ENCODE measurements at regions not wholly inside any gene's neighbourhood (a gene's known extent, or its start where the extent isn't known, plus 50 kb on each side); places are given as distances from the start of the nearest gene placed in this dataset.

DNA sequence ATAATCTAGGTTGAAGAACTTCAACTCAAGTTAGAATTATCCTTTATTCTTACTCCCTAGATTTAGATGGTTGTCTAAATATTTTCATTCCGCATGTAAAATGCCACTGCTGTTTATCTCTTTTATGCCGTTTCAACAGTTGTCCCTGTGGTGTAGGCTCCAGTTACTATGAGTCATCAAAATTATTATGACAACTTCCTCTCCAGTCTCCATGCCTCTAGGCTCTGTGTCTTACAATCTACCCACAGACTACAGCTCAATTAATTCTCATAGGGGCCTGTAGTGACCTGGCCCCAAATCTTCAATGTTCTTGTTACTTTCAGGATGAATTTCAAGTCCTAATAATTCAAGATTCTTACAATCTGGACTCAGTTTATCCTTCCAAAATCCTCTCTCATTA is 105.8 kb upstream of the UNC13C start:
- Histone ChIP-seq H3K79me2 (ENCODE audit: insufficient read depth, low read length) (no peaks in the 10 kb centered on the region), H3K4me1 (ENCODE audit: insufficient read depth, low read length, severe bottlenecking) (no peaks in the 10 kb centered on the region), H3K9me2 (ENCODE audit: low read depth, low read length) (no peaks in the 10 kb centered on the region), H3K9ac (ENCODE audit: low read length) (no peak overlapping the region), H3K36me3 (ENCODE audit: insufficient read depth, low read length) (no peaks in the 10 kb centered on the region), H3K9me3 (ENCODE audit: low read length) (no peaks in the 10 kb centered on the region), H3K27ac (ENCODE audit: low read depth, low read length, poor library complexity, severe bottlenecking) (no peak overlapping the region), H3K4me2 (ENCODE audit: low read length) (no peak overlapping the region), H3K4me3 (ENCODE audit: low read depth, low read length, poor library complexity, severe bottlenecking) (no peak overlapping the region), H4K20me1 (ENCODE audit: insufficient read depth, low read length) (no peaks in the 10 kb centered on the region), H3K27me3 (ENCODE audit: insufficient read depth, low read length) (no peaks in the 10 kb centered on the region), H2AFZ (ENCODE audit: low read length) (no peak overlapping the region), H3F3A (ENCODE audit: insufficient read depth, low read length) (no peaks in the 10 kb centered on the region)
- TF ChIP-seq, protein P1, sequence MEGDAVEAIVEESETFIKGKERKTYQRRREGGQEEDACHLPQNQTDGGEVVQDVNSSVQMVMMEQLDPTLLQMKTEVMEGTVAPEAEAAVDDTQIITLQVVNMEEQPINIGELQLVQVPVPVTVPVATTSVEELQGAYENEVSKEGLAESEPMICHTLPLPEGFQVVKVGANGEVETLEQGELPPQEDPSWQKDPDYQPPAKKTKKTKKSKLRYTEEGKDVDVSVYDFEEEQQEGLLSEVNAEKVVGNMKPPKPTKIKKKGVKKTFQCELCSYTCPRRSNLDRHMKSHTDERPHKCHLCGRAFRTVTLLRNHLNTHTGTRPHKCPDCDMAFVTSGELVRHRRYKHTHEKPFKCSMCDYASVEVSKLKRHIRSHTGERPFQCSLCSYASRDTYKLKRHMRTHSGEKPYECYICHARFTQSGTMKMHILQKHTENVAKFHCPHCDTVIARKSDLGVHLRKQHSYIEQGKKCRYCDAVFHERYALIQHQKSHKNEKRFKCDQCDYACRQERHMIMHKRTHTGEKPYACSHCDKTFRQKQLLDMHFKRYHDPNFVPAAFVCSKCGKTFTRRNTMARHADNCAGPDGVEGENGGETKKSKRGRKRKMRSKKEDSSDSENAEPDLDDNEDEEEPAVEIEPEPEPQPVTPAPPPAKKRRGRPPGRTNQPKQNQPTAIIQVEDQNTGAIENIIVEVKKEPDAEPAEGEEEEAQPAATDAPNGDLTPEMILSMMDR (IDR thresholded peaks at IDR 0.05; ENCODE audit: low read length) = no peak
- no peak for TF ChIP-seq EZH2 (IDR thresholded peaks at IDR 0.05; ENCODE audit: borderline replicate concordance, low read length)

DNA sequence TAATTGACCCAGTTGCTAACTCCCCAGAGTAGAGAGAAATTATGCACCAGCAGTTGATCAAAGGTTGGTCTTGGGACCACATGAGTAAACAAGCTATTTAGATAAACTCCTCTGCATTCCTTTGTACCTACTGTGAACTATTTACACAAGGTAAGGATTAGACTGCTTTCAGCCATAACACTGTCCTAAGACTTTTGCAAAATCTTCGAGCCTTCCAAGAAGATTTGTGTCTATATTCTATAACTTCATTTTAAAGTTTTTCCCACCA is 108.5 kb upstream of the UNC13C start:
- no peaks in the 10 kb centered on the region for H3K79me2 ChIP-seq (ENCODE audit: insufficient read depth, low read length)
- H3K27me3 ChIP-seq (ENCODE audit: insufficient read depth, low read length) = no peaks in the 10 kb centered on the region
- no peak for TF ChIP-seq EZH2 (IDR thresholded peaks at IDR 0.05; ENCODE audit: borderline replicate concordance, low read length)
- TF ChIP-seq, protein P1 (IDR thresholded peaks at IDR 0.05; ENCODE audit: low read length) = no peak
- H3K9ac ChIP-seq (ENCODE audit: low read length) = no peak overlapping the region
- no peaks in the 10 kb centered on the region for H3K36me3 ChIP-seq (ENCODE audit: insufficient read depth, low read length)
- H3K9me2 ChIP-seq (ENCODE audit: low read depth, low read length) = no peaks in the 10 kb centered on the region
- H2AFZ ChIP-seq (ENCODE audit: low read length) = no peak overlapping the region
- H3K9me3 ChIP-seq (ENCODE audit: low read length) = no peaks in the 10 kb centered on the region
- no peak overlapping the region for H3K27ac ChIP-seq (ENCODE audit: low read depth, low read length, poor library complexity, severe bottlenecking)
- H3K4me2 ChIP-seq (ENCODE audit: low read length) = no peak overlapping the region
- H4K20me1 ChIP-seq (ENCODE audit: insufficient read depth, low read length) = no peaks in the 10 kb centered on the region
- H3K4me3 ChIP-seq (ENCODE audit: low read depth, low read length, poor library complexity, severe bottlenecking) = no peak overlapping the region
- H3K4me1 ChIP-seq (ENCODE audit: insufficient read depth, low read length, severe bottlenecking) = no peaks in the 10 kb centered on the region
- H3F3A ChIP-seq (ENCODE audit: insufficient read depth, low read length) = no peaks in the 10 kb centered on the region

- H3K9ac ChIP-seq (ENCODE audit: low read length) = no peak overlapping the region
- no peak overlapping the region for H3K27ac ChIP-seq (ENCODE audit: low read depth, low read length, poor library complexity, severe bottlenecking)
- no peaks in the 10 kb centered on the region for H4K20me1 ChIP-seq (ENCODE audit: insufficient read depth, low read length)
- TF ChIP-seq, protein P1 (IDR thresholded peaks at IDR 0.05; ENCODE audit: low read length) = peak; percentile 23; the same call in 1 of the 2 replicates
- no peak for TF ChIP-seq EZH2 (IDR thresholded peaks at IDR 0.05; ENCODE audit: borderline replicate concordance, low read length)
- no peaks in the 10 kb centered on the region for H3K9me3 ChIP-seq (ENCODE audit: low read length)
- no peak overlapping the region for H3K4me2 ChIP-seq (ENCODE audit: low read length)
- no peaks in the 10 kb centered on the region for H3F3A ChIP-seq (ENCODE audit: insufficient read depth, low read length)
- no peaks in the 10 kb centered on the region for H3K27me3 ChIP-seq (ENCODE audit: insufficient read depth, low read length)
- no peaks in the 10 kb centered on the region for H3K4me1 ChIP-seq (ENCODE audit: insufficient read depth, low read length, severe bottlenecking)
- H3K9me2 ChIP-seq (ENCODE audit: low read depth, low read length) = no peaks in the 10 kb centered on the region
- H3K36me3 ChIP-seq (ENCODE audit: insufficient read depth, low read length) = no peaks in the 10 kb centered on the region
- H3K79me2 ChIP-seq (ENCODE audit: insufficient read depth, low read length) = no peaks in the 10 kb centered on the region
- no peak overlapping the region for H2AFZ ChIP-seq (ENCODE audit: low read length)
- no peak overlapping the region for H3K4me3 ChIP-seq (ENCODE audit: low read depth, low read length, poor library complexity, severe bottlenecking)
These were observed 109.0 kb upstream of the UNC13C start for GRCh38 chr15:53869044-53869805.

Measured in OCI-LY1 (cell line).